ENCODE measurements at regions not wholly inside any gene's neighbourhood (a gene's known extent, or its start where the extent isn't known, plus 50 kb on each side); places are given as distances from the start of the nearest gene placed in this dataset.

DNA sequence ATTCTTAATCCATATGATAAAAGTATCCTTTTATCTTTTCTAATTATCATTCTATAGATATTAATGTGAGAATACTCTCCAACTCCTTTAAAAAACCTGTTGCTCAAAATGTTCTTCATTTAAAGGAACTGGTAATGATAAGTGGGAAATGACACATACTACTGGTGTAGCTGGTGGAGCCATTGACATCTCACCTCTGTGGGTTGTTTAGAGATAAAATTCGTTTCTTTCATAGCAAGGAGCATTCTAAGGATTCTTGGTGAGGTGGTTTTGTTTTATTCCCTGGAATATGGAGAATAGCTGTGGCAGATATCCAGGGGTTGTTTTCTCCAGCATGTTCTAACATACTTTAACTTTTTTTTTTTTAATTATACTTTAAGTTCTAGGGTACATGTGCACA, 299.8 kb upstream of the THBS1 start:
- H3K36me3 ChIP-seq (ENCODE audit: control insufficient read depth, insufficient read depth, low read length): no peaks in the 10 kb centered on the region
- H3K9me3 ChIP-seq (ENCODE audit: control insufficient read depth, insufficient read depth, low read depth, low read length): 0 out of 2 replicates have a peak, but pooled peaks cover 2% of the 10 kb centered on the region
- H3K4me3 ChIP-seq (ENCODE audit: low read depth, low read length): no peak overlapping the region
- no peak overlapping the region for H3K9ac ChIP-seq (ENCODE audit: low read length)
- no peaks in the 10 kb centered on the region for H3K4me1 ChIP-seq (ENCODE audit: control insufficient read depth, insufficient read depth, low read length)
- H3K27me3 ChIP-seq (ENCODE audit: control insufficient read depth, insufficient read depth, low read length): no peaks in the 10 kb centered on the region
- H3K27ac ChIP-seq (ENCODE audit: low read depth, low read length): no peak overlapping the region

DNA sequence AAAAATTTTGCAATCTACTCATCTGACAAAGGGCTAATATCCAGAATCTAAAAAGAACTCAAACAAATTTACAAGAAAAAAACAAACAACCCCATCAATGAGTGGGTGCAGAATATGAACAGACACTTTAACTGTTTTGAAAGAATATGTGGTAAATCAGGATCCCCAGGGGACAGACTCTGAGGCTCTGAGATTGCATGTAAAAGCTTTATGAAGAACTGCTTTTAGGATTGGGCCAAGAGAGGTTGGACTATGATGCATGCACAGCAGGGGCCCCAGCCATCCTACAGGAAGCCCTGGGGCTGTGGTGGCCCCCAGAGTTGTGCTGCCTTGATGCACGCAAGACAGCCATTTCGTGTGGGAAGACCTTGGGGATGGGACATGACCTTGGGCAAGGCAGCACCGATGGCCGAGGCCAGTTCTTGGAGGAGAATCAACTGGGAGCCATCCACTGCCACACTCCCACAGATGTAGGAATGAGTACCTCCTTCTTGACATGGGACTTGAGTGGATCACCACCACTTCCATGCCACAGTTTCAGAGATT, 298.1 kb upstream of the THBS1 start:
- H3K27me3 ChIP-seq (ENCODE audit: control insufficient read depth, insufficient read depth, low read length): no peaks in the 10 kb centered on the region
- 0 out of 2 replicates have a peak, but pooled peaks cover 2% of the 10 kb centered on the region for H3K9me3 ChIP-seq (ENCODE audit: control insufficient read depth, insufficient read depth, low read depth, low read length)
- H3K9ac ChIP-seq (ENCODE audit: low read length): no peak overlapping the region
- H3K4me3 ChIP-seq (ENCODE audit: low read depth, low read length): no peak overlapping the region
- H3K36me3 ChIP-seq (ENCODE audit: control insufficient read depth, insufficient read depth, low read length): no peaks in the 10 kb centered on the region
- H3K27ac ChIP-seq (ENCODE audit: low read depth, low read length): no peak overlapping the region
- no peaks in the 10 kb centered on the region for H3K4me1 ChIP-seq (ENCODE audit: control insufficient read depth, insufficient read depth, low read length)

DNA sequence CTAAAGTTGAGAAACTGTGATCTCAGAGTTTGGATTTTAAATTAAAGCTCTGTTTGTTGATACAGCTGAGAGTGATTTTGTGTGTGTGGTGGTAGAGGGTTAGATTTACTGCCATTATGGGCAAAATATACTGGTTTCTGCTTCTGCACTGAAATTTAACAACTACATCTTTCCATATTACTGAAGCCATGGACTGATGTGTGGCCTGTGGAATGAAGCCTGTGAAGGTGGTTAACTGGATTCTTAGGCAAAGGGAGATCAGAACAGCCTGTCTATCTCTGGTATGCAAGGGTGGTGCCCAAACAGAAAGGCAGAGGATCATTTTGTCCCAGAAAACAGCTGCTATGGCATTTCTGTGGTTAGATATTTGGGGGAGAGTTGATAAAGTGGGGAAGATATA, 297.3 kb upstream of the THBS1 start:
- Histone ChIP-seq H3K27ac (ENCODE audit: low read depth, low read length) (no peak overlapping the region), H3K9ac (ENCODE audit: low read length) (no peak overlapping the region), H3K27me3 (ENCODE audit: control insufficient read depth, insufficient read depth, low read length) (no peaks in the 10 kb centered on the region), H3K4me1 (ENCODE audit: control insufficient read depth, insufficient read depth, low read length) (no peaks in the 10 kb centered on the region), H3K36me3 (ENCODE audit: control insufficient read depth, insufficient read depth, low read length) (no peaks in the 10 kb centered on the region), H3K9me3 (ENCODE audit: control insufficient read depth, insufficient read depth, low read depth, low read length) (0 out of 2 replicates have a peak, but pooled peaks cover 2% of the 10 kb centered on the region), H3K4me3 (ENCODE audit: low read depth, low read length) (no peak overlapping the region)

DNA sequence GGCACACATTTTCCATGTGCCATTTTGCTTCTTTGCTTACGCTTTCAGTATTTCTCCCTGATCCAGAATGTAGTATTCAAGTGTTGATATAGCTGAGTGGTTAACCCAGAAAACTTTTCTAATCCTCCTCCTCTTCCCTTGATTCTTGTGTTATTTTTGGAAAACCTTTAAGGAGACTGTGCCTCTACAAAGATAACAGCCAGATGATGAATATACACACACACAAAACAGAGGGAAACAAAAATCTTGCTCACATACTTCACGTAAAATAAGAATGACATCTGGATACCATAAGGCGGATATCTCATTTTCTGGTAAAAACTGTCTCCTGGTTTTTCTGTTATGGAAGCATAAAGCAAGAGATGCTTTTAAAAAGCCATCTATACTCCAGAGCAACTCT, 295.8 kb upstream of the THBS1 start:
- Histone ChIP-seq H3K27ac (ENCODE audit: low read depth, low read length) (no peak overlapping the region), H3K36me3 (ENCODE audit: control insufficient read depth, insufficient read depth, low read length) (no peaks in the 10 kb centered on the region), H3K9me3 (ENCODE audit: control insufficient read depth, insufficient read depth, low read depth, low read length) (0 out of 2 replicates have a peak, but pooled peaks cover 2% of the 10 kb centered on the region), H3K9ac (ENCODE audit: low read length) (no peak overlapping the region), H3K4me3 (ENCODE audit: low read depth, low read length) (no peak overlapping the region), H3K27me3 (ENCODE audit: control insufficient read depth, insufficient read depth, low read length) (no peaks in the 10 kb centered on the region), H3K4me1 (ENCODE audit: control insufficient read depth, insufficient read depth, low read length) (no peaks in the 10 kb centered on the region)

DNA sequence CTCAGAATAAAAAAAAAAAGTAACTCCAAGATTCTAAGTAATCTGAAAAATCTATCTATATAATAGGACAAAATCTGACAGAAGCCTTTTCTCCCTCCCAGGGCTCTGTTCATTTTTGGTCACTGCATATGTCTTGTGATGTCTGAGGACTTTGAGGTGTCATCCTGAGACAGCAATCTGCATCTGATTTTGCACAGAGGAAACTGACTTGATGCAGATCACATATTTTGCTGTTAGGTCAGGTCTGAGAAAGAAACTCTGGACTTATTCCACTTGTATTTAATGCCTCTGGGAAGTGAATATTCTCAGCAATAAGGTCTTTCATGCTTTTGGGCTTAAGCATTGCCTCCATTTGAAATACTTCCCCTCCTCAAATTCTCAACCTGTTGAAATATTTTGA, 295.2 kb upstream of the THBS1 start:
- H3K9ac ChIP-seq (ENCODE audit: low read length): no peak overlapping the region
- 0 out of 2 replicates have a peak, but pooled peaks cover 2% of the 10 kb centered on the region for H3K9me3 ChIP-seq (ENCODE audit: control insufficient read depth, insufficient read depth, low read depth, low read length)
- H3K27ac ChIP-seq (ENCODE audit: low read depth, low read length): no peak overlapping the region
- H3K4me1 ChIP-seq (ENCODE audit: control insufficient read depth, insufficient read depth, low read length): no peaks in the 10 kb centered on the region
- H3K27me3 ChIP-seq (ENCODE audit: control insufficient read depth, insufficient read depth, low read length): no peaks in the 10 kb centered on the region
- no peak overlapping the region for H3K4me3 ChIP-seq (ENCODE audit: low read depth, low read length)
- no peaks in the 10 kb centered on the region for H3K36me3 ChIP-seq (ENCODE audit: control insufficient read depth, insufficient read depth, low read length)

DNA sequence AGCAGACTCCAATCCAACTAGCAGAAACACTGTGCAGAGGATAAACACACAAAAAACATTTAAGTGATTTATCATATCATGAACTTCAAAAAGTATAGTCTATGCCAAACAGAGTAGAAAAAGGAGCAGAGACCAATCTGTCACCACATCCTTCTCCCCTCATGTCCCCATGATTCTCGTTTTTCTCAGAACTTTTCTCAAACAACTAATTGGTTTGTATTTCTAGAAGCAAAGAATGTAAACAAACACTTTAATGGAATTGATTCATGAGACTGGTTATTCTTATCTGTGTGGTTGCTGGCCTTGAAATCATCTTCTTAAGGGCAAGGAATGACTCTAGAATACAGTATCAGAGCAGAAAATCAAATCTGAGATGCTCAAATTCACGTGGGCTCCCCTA, 294.2 kb upstream of the THBS1 start:
- Histone ChIP-seq H3K4me3 (ENCODE audit: low read depth, low read length) (no peak overlapping the region), H3K9ac (ENCODE audit: low read length) (no peak overlapping the region), H3K9me3 (ENCODE audit: control insufficient read depth, insufficient read depth, low read depth, low read length) (0 out of 2 replicates have a peak, but pooled peaks cover 2% of the 10 kb centered on the region), H3K27ac (ENCODE audit: low read depth, low read length) (no peak overlapping the region), H3K36me3 (ENCODE audit: control insufficient read depth, insufficient read depth, low read length) (no peaks in the 10 kb centered on the region), H3K27me3 (ENCODE audit: control insufficient read depth, insufficient read depth, low read length) (no peaks in the 10 kb centered on the region), H3K4me1 (ENCODE audit: control insufficient read depth, insufficient read depth, low read length) (no peaks in the 10 kb centered on the region)

DNA sequence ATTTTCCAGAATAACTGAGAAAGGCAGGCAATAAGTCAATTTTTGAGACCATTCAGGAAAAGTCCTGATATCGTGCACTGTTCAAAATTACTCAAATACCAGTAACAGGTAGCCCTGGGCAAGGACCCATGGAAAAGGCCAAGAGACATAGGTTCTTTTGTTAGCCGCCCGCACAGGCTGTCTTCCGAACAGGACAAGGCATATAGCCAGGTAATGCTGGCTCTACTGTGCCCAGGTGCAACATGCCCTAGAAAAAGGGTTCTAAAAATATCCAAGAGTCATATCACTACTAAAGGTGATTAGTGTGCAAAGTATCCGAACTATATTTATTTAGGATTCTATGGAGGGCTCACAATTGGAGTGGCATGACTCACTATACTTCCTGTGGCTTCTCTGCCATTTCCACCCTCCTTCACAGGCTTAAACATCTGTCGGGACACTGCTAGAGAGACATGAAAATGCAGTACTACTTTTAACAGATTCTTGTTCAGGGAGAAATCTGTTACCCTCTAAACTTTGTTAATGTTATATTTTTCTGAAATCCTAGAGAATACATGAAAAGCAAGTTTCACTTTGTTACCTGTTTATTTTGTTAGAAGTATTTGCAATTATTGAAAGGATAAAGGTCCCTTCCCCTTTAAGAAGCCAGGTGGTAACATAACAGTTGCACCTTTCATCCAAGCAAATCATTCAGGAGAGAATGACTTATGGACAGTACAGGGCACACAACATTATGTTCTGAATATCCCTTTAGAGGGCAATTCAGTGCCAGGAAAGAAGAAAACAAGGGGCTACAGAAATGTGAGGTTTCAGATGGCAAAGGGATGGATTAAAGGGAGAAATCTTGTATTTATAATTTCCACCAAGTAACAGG, 293.3 kb upstream of the THBS1 start:
- no peaks in the 10 kb centered on the region for H3K36me3 ChIP-seq (ENCODE audit: control insufficient read depth, insufficient read depth, low read length)
- H3K9ac ChIP-seq (ENCODE audit: low read length): no peak overlapping the region
- H3K4me1 ChIP-seq (ENCODE audit: control insufficient read depth, insufficient read depth, low read length): no peaks in the 10 kb centered on the region
- no peaks in the 10 kb centered on the region for H3K27me3 ChIP-seq (ENCODE audit: control insufficient read depth, insufficient read depth, low read length)
- no peaks in the 10 kb centered on the region for H3K9me3 ChIP-seq (ENCODE audit: control insufficient read depth, insufficient read depth, low read depth, low read length)
- H3K4me3 ChIP-seq (ENCODE audit: low read depth, low read length): no peak overlapping the region
- H3K27ac ChIP-seq (ENCODE audit: low read depth, low read length): no peak overlapping the region

DNA sequence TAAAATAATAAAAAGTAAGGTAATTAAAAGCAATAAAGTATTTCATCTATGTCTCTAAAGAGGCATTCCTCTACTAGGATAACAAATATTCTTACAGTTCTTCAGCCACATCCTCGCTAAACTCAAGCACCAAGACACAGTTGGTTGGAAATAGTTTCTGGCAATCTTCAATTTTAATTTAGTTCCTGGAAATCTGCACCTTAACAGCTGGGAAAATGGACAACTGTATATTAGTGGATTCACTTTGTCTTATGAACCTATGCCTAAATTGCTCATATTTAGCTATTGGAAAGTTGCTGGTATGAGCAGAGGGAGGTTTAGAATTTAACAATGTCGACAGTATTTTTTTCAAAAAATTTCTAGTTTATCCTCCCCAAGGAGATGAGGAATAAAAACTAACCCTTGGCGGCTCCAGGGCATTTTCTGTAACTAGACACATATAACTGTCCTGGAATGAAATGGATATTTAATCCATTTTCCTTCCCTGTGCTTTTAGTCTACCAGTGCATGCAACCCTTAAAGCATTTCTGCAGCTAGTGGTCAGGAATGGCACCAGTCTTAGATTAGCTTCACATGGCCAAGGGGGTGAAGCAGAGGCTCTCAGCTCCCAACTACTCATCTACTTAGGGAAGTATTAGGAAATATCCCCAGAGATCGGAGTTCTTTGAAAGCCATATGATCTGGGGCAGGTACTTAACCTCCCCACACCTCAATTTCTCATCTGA, 290.0 kb upstream of the THBS1 start:
- Histone ChIP-seq H3K27me3 (ENCODE audit: control insufficient read depth, insufficient read depth, low read length) (no peaks in the 10 kb centered on the region), H3K9me3 (ENCODE audit: control insufficient read depth, insufficient read depth, low read depth, low read length) (no peaks in the 10 kb centered on the region), H3K9ac (ENCODE audit: low read length) (no peak overlapping the region), H3K27ac (ENCODE audit: low read depth, low read length) (no peak overlapping the region), H3K36me3 (ENCODE audit: control insufficient read depth, insufficient read depth, low read length) (no peaks in the 10 kb centered on the region), H3K4me3 (ENCODE audit: low read depth, low read length) (no peak overlapping the region), H3K4me1 (ENCODE audit: control insufficient read depth, insufficient read depth, low read length) (no peaks in the 10 kb centered on the region)

DNA sequence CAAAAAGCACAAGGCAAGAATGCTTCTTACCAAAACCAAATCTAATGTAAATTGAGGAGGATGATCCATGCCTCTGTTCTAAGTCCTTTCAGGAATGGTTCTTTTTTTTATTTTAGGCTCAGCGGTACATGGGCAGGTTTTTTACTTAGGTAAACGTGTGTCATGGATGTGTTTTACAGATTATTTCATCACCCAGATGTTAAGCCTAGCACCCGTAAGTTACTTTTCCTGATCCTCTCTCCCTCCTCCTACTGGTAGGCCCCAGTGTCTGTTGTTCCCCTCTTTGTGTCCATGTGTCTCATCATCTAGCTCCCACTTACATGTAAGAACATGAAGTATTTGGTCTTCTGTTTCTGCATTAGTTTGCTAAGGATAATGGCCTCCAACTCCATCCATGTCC, 289.2 kb upstream of the THBS1 start:
- Histone ChIP-seq H3K36me3 (ENCODE audit: control insufficient read depth, insufficient read depth, low read length) (no peaks in the 10 kb centered on the region), H3K9ac (ENCODE audit: low read length) (no peak overlapping the region), H3K27me3 (ENCODE audit: control insufficient read depth, insufficient read depth, low read length) (no peaks in the 10 kb centered on the region), H3K27ac (ENCODE audit: low read depth, low read length) (no peak overlapping the region), H3K9me3 (ENCODE audit: control insufficient read depth, insufficient read depth, low read depth, low read length) (no peaks in the 10 kb centered on the region), H3K4me3 (ENCODE audit: low read depth, low read length) (no peak overlapping the region), H3K4me1 (ENCODE audit: control insufficient read depth, insufficient read depth, low read length) (no peaks in the 10 kb centered on the region)

DNA sequence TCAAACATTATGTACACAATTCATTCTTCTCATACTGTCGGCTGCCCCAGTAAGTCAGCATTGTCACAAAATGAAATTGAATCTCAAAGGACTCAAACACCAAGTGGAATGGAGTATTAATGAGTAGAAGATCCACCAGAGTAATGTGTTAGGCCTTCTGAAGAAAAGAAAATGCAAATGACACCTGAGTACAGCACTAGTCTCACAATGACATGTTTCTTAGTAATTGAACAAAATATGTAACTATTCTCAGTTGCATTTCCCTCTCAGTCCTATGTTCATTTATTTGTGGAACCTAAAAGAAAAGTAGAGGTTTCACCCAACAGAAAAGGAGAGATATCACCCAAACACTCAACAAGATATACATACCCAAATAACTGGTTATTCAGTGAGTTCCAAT, 283.9 kb upstream of the THBS1 start:
- Histone ChIP-seq H3K9me3 (ENCODE audit: control insufficient read depth, insufficient read depth, low read depth, low read length) (no peaks in the 10 kb centered on the region), H3K9ac (ENCODE audit: low read length) (no peak overlapping the region), H3K4me1 (ENCODE audit: control insufficient read depth, insufficient read depth, low read length) (no peaks in the 10 kb centered on the region; the same call in 1 of the 2 replicates)

More for the DNA sequence above, 283.9 kb upstream of the THBS1 start:
- Histone ChIP-seq H3K4me3 (ENCODE audit: low read depth, low read length) (no peak overlapping the region), H3K27ac (ENCODE audit: low read depth, low read length) (no peak overlapping the region), H3K27me3 (ENCODE audit: control insufficient read depth, insufficient read depth, low read length) (no peaks in the 10 kb centered on the region), H3K36me3 (ENCODE audit: control insufficient read depth, insufficient read depth, low read length) (no peaks in the 10 kb centered on the region)

Measured in HUES6 (cell line).